ENCODE measurements at regions not wholly inside any gene's neighbourhood (a gene's known extent, or its start where the extent isn't known, plus 50 kb on each side); places are given as distances from the start of the nearest gene placed in this dataset.
"Not testable (repeated sequence)": the region's sequence is repeated elsewhere in the genome, so short reads cannot be mapped to it uniquely, and the experiment has no call there.

GRCh38 chr12:8282181-8282580 lies 54.8 kb upstream of the FAM90A1 start:
- H3K4me1 Mint-ChIP-seq, H3K27ac Mint-ChIP-seq, H3K36me3 Mint-ChIP-seq: not testable (repeated sequence)

GRCh38 chr12:8285681-8286080 lies 58.3 kb upstream of the FAM90A1 start:
- H3K4me3 Mint-ChIP-seq; H3K27me3 Mint-ChIP-seq; DNase-seq; ATAC-seq (ENCODE audit: low read depth in 2 of 2); H3K27ac Mint-ChIP-seq; H3K9me3 Mint-ChIP-seq; H3K4me1 Mint-ChIP-seq; H3K36me3 Mint-ChIP-seq: not testable (repeated sequence)

More at GRCh38 chr12:8282181-8282580, 54.8 kb upstream of the FAM90A1 start:
- not testable (repeated sequence) for H3K9me3 Mint-ChIP-seq; ATAC-seq (ENCODE audit: low read depth in 2 of 2); DNase-seq; H3K4me3 Mint-ChIP-seq
- peaks cover 0 to 21% (median 7%) of the 10 kb centered on the region in 3 donors for H3K27me3 Mint-ChIP-seq

GRCh38 chr12:8291764-8292163 lies 64.3 kb upstream of the FAM90A1 start:
- not testable (repeated sequence) for H3K36me3 Mint-ChIP-seq; ATAC-seq (ENCODE audit: low read depth in 2 of 2); H3K9me3 Mint-ChIP-seq; H3K27me3 Mint-ChIP-seq; H3K27ac Mint-ChIP-seq; H3K4me1 Mint-ChIP-seq; H3K4me3 Mint-ChIP-seq; DNase-seq

GRCh38 chr12:8294662-8295061 lies 67.2 kb upstream of the FAM90A1 start:
- H3K4me1 Mint-ChIP-seq; H3K27me3 Mint-ChIP-seq; H3K36me3 Mint-ChIP-seq; DNase-seq; ATAC-seq (ENCODE audit: low read depth in 2 of 2); H3K4me3 Mint-ChIP-seq; H3K9me3 Mint-ChIP-seq; H3K27ac Mint-ChIP-seq: not testable (repeated sequence)

GRCh38 chr12:8308611-8309010 lies 81.2 kb upstream of the FAM90A1 start:
- H3K9me3 Mint-ChIP-seq; H3K36me3 Mint-ChIP-seq; ATAC-seq (ENCODE audit: low read depth in 2 of 2); DNase-seq; H3K4me1 Mint-ChIP-seq; H3K27me3 Mint-ChIP-seq; H3K4me3 Mint-ChIP-seq: not testable (repeated sequence)
- peak overlapping the region in 1 of 6 donors; percentile 47 for H3K27ac Mint-ChIP-seq

- not testable (repeated sequence) for H3K4me1 Mint-ChIP-seq; H3K36me3 Mint-ChIP-seq; ATAC-seq (ENCODE audit: low read depth in 2 of 2); H3K27me3 Mint-ChIP-seq; H3K27ac Mint-ChIP-seq; H3K9me3 Mint-ChIP-seq; H3K4me3 Mint-ChIP-seq; DNase-seq
Observed at GRCh38 chr12:8315997-8316396, 88.6 kb upstream of the FAM90A1 start.

- H3K27ac Mint-ChIP-seq; H3K9me3 Mint-ChIP-seq; H3K4me3 Mint-ChIP-seq; H3K36me3 Mint-ChIP-seq; ATAC-seq (ENCODE audit: low read depth in 2 of 2); H3K27me3 Mint-ChIP-seq; H3K4me1 Mint-ChIP-seq; DNase-seq: not testable (repeated sequence)
Observed at GRCh38 chr12:8317675-8318074, 90.3 kb upstream of the FAM90A1 start.

GRCh38 chr12:8320251-8320730 lies 92.9 kb upstream of the FAM90A1 start:
- not testable (repeated sequence) for H3K36me3 Mint-ChIP-seq; H3K9me3 Mint-ChIP-seq; H3K27me3 Mint-ChIP-seq; ATAC-seq (ENCODE audit: low read depth in 2 of 2); DNase-seq; H3K4me1 Mint-ChIP-seq; H3K4me3 Mint-ChIP-seq
- peak overlapping the region in 2 of 6 donors; percentile 17 to 47 for H3K27ac Mint-ChIP-seq

GRCh38 chr12:8320791-8321370 lies 93.5 kb upstream of the FAM90A1 start:
- ATAC-seq (ENCODE audit: low read depth in 2 of 2); H3K4me3 Mint-ChIP-seq; H3K9me3 Mint-ChIP-seq; H3K36me3 Mint-ChIP-seq; DNase-seq; H3K27me3 Mint-ChIP-seq; H3K4me1 Mint-ChIP-seq: not testable (repeated sequence)
- H3K27ac Mint-ChIP-seq = peak overlapping the region in 1 of 6 donors; percentile 47

GRCh38 chr12:8325145-8325839 lies 97.9 kb upstream of the FAM90A1 start:
- H3K4me1 Mint-ChIP-seq; ATAC-seq (ENCODE audit: low read depth in 2 of 2): not testable (repeated sequence)

GRCh38 chr12:8328835-8329234 lies 101.4 kb upstream of the FAM90A1 start:
- not testable (repeated sequence) for H3K27ac Mint-ChIP-seq; DNase-seq; H3K4me1 Mint-ChIP-seq; ATAC-seq (ENCODE audit: low read depth in 2 of 2); H3K27me3 Mint-ChIP-seq; H3K4me3 Mint-ChIP-seq
- peaks cover 6 to 18% (median 13%) of the 10 kb centered on the region in 7 donors for H3K9me3 Mint-ChIP-seq
- peaks cover 0 to 19% of the 10 kb centered on the region in 2 donors for H3K36me3 Mint-ChIP-seq

More at GRCh38 chr12:8325145-8325839, 97.9 kb upstream of the FAM90A1 start:
- Mint-ChIP-seq H3K9me3 (peaks cover 4 to 18% (median 13%) of the 10 kb centered on the region in 7 donors), H3K36me3 (peaks cover 0 to 19% of the 10 kb centered on the region in 2 donors)
- H3K4me3 Mint-ChIP-seq, DNase-seq, H3K27ac Mint-ChIP-seq, H3K27me3 Mint-ChIP-seq: not testable (repeated sequence)

GRCh38 chr12:8332373-8332772 lies 105.0 kb upstream of the FAM90A1 start:
- ATAC-seq (ENCODE audit: low read depth in 2 of 2); H3K4me1 Mint-ChIP-seq; H3K4me3 Mint-ChIP-seq; H3K27ac Mint-ChIP-seq; H3K27me3 Mint-ChIP-seq; DNase-seq: not testable (repeated sequence)
- Mint-ChIP-seq H3K9me3 (peaks cover 6 to 18% (median 13%) of the 10 kb centered on the region in 7 donors), H3K36me3 (peaks cover 0 to 18% of the 10 kb centered on the region in 2 donors)

GRCh38 chr12:8351073-8351472 lies 104.7 kb upstream of the CLEC6A start:
- H3K4me3 Mint-ChIP-seq; H3K9me3 Mint-ChIP-seq; DNase-seq; ATAC-seq (ENCODE audit: low read depth in 2 of 2); H3K27me3 Mint-ChIP-seq; H3K36me3 Mint-ChIP-seq; H3K4me1 Mint-ChIP-seq; H3K27ac Mint-ChIP-seq: not testable (repeated sequence)

- H3K27ac Mint-ChIP-seq; H3K4me1 Mint-ChIP-seq; H3K4me3 Mint-ChIP-seq; H3K36me3 Mint-ChIP-seq; DNase-seq; ATAC-seq (ENCODE audit: low read depth in 2 of 2); H3K9me3 Mint-ChIP-seq: not testable (repeated sequence)
- H3K27me3 Mint-ChIP-seq = peaks cover 0 to 11% (median 4%) of the 10 kb centered on the region in 3 donors
Observed at GRCh38 chr12:8354741-8355140, 101.0 kb upstream of the CLEC6A start.
